ENCODE measurements at regions not wholly inside any gene's neighbourhood (a gene's known extent, or its start where the extent isn't known, plus 50 kb on each side); places are given as distances from the start of the nearest gene placed in this dataset.

DNA sequence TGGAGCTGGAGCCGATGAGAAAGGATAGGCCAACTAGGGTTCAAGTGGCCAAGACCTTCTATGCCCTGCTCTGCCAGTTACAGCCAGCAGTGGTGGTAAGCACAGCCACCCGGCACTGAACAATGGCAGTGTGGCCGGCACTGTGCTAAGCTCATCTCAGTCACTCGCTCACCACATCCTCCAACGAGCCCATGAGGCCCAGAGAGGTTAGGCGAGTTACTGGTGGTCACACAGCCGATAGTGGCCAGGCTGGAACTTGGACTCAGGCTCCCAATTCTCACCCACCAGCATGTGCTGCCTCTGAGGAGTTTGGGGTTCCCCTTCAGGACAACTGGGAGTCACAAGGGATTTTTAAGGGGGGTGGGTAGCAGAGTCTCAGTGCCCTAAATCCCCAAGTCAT, 66.4 kb downstream of the IGLL1 start:
- Histone ChIP-seq H3K4ac (ENCODE audit: low read depth, low read length) (no peak overlapping the region), H3K9ac (ENCODE audit: low read length) (no peak overlapping the region), H3K14ac (ENCODE audit: low read length) (no peak overlapping the region), H4K12ac (ENCODE audit: low read depth, low read length) (no peak overlapping the region), H4K91ac (ENCODE audit: low read depth, low read length) (peak overlapping the region; percentile 41), H2AK5ac (ENCODE audit: low read length) (peak overlapping the region; percentile 3), H2BK12ac (ENCODE audit: low read length) (peak overlapping the region; percentile 3), H3K79me2 (ENCODE audit: control insufficient read depth, insufficient read depth, low read length, poor library complexity) (no peaks in the 10 kb centered on the region), H3K79me1 (ENCODE audit: low read length) (peaks cover 8% of the 10 kb centered on the region), H3K36me3 (ENCODE audit: control insufficient read depth in 1 of 2, insufficient read depth in 2 of 2, low read length in 2 of 2) (no peaks in the 10 kb centered on the region), H3K4me1 (ENCODE audit: control insufficient read depth in 1 of 2, insufficient read depth in 2 of 2, low read length in 2 of 2) (peaks cover 22 to 27% of the 10 kb centered on the region in 2 experiments), H3K9me3 (ENCODE audit: insufficient read depth, low read depth, low read length) (no peaks in the 10 kb centered on the region), H3K23ac (ENCODE audit: low read length) (no peak overlapping the region), H3K4me3 (ENCODE audit: low read depth, low read length) (no peak overlapping the region), H2BK120ac (ENCODE audit: insufficient read depth, low read length, poor library complexity) (no peak overlapping the region), H2BK5ac (ENCODE audit: low read depth, low read length, poor library complexity) (no peak overlapping the region), H3K4me2 (ENCODE audit: low read length) (no peak overlapping the region), H2AFZ (ENCODE audit: insufficient read depth, low read length, poor library complexity) (no peak overlapping the region), H3K27ac (ENCODE audit: low read depth, low read length) (no peak overlapping the region), H4K8ac (ENCODE audit: low read depth, low read length) (no peak overlapping the region), H3K18ac (ENCODE audit: low read length) (no peak overlapping the region), H3K27me3 (ENCODE audit: insufficient read depth, low read length) (no peaks in the 10 kb centered on the region)
- no CpG with 5 or more reads among the region's 7 CpGs for WGBS (ENCODE audit: extremely low coverage, insufficient coverage, insufficient read length)
- DNase-seq = no peak

DNA sequence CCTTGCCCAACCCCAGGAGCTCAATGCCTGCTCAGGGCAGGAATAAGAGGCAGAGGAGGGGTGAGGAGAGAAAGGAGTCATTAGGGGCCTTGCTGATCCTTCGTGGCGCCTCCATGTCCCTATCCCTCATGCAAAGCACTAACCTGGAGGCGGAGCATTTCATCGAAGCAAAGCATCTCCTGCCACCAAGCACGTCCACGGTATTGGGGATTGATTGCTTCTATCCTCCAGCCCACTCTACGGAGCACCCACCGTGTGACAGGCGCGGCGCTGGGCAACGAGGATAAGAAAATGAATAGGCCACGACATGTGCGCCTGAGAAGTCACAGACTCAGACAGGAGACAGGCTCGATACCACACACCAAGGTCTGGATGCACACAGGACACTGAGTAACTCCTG, 67.0 kb downstream of the IGLL1 start:
- Histone ChIP-seq H3K79me2 (ENCODE audit: control insufficient read depth, insufficient read depth, low read length, poor library complexity) (no peaks in the 10 kb centered on the region), H3K18ac (ENCODE audit: low read length) (no peak overlapping the region), H2BK5ac (ENCODE audit: low read depth, low read length, poor library complexity) (no peak overlapping the region), H2BK12ac (ENCODE audit: low read length) (no peak overlapping the region), H3K14ac (ENCODE audit: low read length) (no peak overlapping the region), H3K27ac (ENCODE audit: low read depth, low read length) (no peak overlapping the region), H4K12ac (ENCODE audit: low read depth, low read length) (no peak overlapping the region), H3K9ac (ENCODE audit: low read length) (no peak overlapping the region), H3K4me2 (ENCODE audit: low read length) (no peak overlapping the region), H3K36me3 (ENCODE audit: control insufficient read depth in 1 of 2, insufficient read depth in 2 of 2, low read length in 2 of 2) (no peaks in the 10 kb centered on the region), H3K4ac (ENCODE audit: low read depth, low read length) (no peak overlapping the region), H4K91ac (ENCODE audit: low read depth, low read length) (no peak overlapping the region), H4K8ac (ENCODE audit: low read depth, low read length) (no peak overlapping the region), H3K4me1 (ENCODE audit: control insufficient read depth in 1 of 2, insufficient read depth in 2 of 2, low read length in 2 of 2) (peaks cover 16 to 21% of the 10 kb centered on the region in 2 experiments), H3K9me3 (ENCODE audit: insufficient read depth, low read depth, low read length) (no peaks in the 10 kb centered on the region), H3K4me3 (ENCODE audit: low read depth, low read length) (no peak overlapping the region), H2BK120ac (ENCODE audit: insufficient read depth, low read length, poor library complexity) (no peak overlapping the region), H3K79me1 (ENCODE audit: low read length) (peaks cover 2% of the 10 kb centered on the region), H2AK5ac (ENCODE audit: low read length) (no peak overlapping the region), H2AFZ (ENCODE audit: insufficient read depth, low read length, poor library complexity) (no peak overlapping the region), H3K23ac (ENCODE audit: low read length) (no peak overlapping the region), H3K27me3 (ENCODE audit: insufficient read depth, low read length) (no peaks in the 10 kb centered on the region)
- no CpG with 5 or more reads among the region's 15 CpGs for WGBS (ENCODE audit: extremely low coverage, insufficient coverage, insufficient read length)
- DNase-seq = no peak

DNA sequence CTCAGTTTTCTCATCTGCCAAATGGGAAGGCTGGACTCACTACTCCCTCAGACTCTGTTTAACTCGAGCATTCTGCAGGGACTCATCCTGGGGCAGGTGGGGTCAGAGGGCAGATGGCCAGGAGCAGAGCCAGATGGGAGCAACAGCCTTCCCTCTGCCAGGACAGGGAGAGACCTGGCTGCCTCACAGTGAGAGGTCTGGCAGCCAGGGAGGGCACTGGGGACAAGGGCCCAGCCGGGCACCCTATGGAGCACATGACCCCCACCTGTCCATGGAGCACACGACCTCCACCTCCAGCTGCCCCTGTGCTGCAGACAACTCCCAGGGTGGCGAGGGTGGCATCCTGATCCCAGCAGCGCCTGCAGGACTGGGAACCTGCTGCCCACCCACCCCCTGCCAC, 67.4 kb downstream of the IGLL1 start:
- Histone ChIP-seq H3K23ac (ENCODE audit: low read length) (no peak overlapping the region), H2BK5ac (ENCODE audit: low read depth, low read length, poor library complexity) (no peak overlapping the region), H3K27me3 (ENCODE audit: insufficient read depth, low read length) (no peaks in the 10 kb centered on the region), H3K4ac (ENCODE audit: low read depth, low read length) (no peak overlapping the region), H4K8ac (ENCODE audit: low read depth, low read length) (no peak overlapping the region), H2AFZ (ENCODE audit: insufficient read depth, low read length, poor library complexity) (no peak overlapping the region), H3K36me3 (ENCODE audit: control insufficient read depth in 1 of 2, insufficient read depth in 2 of 2, low read length in 2 of 2) (no peaks in the 10 kb centered on the region), H3K79me1 (ENCODE audit: low read length) (peaks cover 2% of the 10 kb centered on the region), H2AK5ac (ENCODE audit: low read length) (peak overlapping the region; percentile 10), H3K79me2 (ENCODE audit: control insufficient read depth, insufficient read depth, low read length, poor library complexity) (no peaks in the 10 kb centered on the region), H3K9me3 (ENCODE audit: insufficient read depth, low read depth, low read length) (no peaks in the 10 kb centered on the region), H4K91ac (ENCODE audit: low read depth, low read length) (no peak overlapping the region), H2BK120ac (ENCODE audit: insufficient read depth, low read length, poor library complexity) (no peak overlapping the region), H2BK12ac (ENCODE audit: low read length) (no peak overlapping the region), H3K18ac (ENCODE audit: low read length) (no peak overlapping the region), H3K14ac (ENCODE audit: low read length) (no peak overlapping the region), H4K12ac (ENCODE audit: low read depth, low read length) (no peak overlapping the region), H3K9ac (ENCODE audit: low read length) (no peak overlapping the region), H3K4me1 (ENCODE audit: control insufficient read depth in 1 of 2, insufficient read depth in 2 of 2, low read length in 2 of 2) (peaks cover 13 to 17% of the 10 kb centered on the region in 2 experiments), H3K4me3 (ENCODE audit: low read depth, low read length) (no peak overlapping the region), H3K27ac (ENCODE audit: low read depth, low read length) (no peak overlapping the region), H3K4me2 (ENCODE audit: low read length) (no peak overlapping the region)
- whole genome bisulfite sequencing (ENCODE audit: extremely low coverage, insufficient coverage, insufficient read length) = no CpG with 5 or more reads among the region's 5 CpGs
- DNase-seq = no peak

DNA sequence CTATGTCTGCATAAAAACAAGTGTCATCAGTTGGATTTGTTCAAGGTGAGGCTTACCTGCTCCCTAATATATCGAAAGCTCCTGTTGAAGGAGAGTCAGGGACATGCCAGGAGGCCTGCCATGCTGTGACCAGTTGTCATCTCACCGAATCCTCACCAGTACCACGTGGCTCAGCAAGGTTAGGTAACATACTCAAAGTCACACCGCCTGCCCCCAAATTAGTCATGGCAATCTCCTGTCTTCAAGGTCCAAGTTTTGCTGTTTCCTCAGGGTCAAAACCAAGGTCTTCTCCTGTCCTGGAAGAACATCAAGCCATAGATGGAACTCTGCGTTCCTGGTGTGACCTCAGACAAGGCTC, 67.8 kb downstream of the IGLL1 start:
- Histone ChIP-seq H3K79me2 (ENCODE audit: control insufficient read depth, insufficient read depth, low read length, poor library complexity) (no peaks in the 10 kb centered on the region), H4K91ac (ENCODE audit: low read depth, low read length) (no peak overlapping the region), H3K79me1 (ENCODE audit: low read length) (peaks cover 2% of the 10 kb centered on the region), H3K4me3 (ENCODE audit: low read depth, low read length) (no peak overlapping the region), H3K4me1 (ENCODE audit: control insufficient read depth in 1 of 2, insufficient read depth in 2 of 2, low read length in 2 of 2) (peaks cover 11 to 13% of the 10 kb centered on the region in 2 experiments), H3K9me3 (ENCODE audit: insufficient read depth, low read depth, low read length) (no peaks in the 10 kb centered on the region), H2AFZ (ENCODE audit: insufficient read depth, low read length, poor library complexity) (no peak overlapping the region), H4K12ac (ENCODE audit: low read depth, low read length) (no peak overlapping the region), H3K18ac (ENCODE audit: low read length) (no peak overlapping the region), H2AK5ac (ENCODE audit: low read length) (no peak overlapping the region), H3K27me3 (ENCODE audit: insufficient read depth, low read length) (no peaks in the 10 kb centered on the region), H3K14ac (ENCODE audit: low read length) (no peak overlapping the region), H3K27ac (ENCODE audit: low read depth, low read length) (no peak overlapping the region), H3K36me3 (ENCODE audit: control insufficient read depth in 1 of 2, insufficient read depth in 2 of 2, low read length in 2 of 2) (no peaks in the 10 kb centered on the region), H3K4ac (ENCODE audit: low read depth, low read length) (no peak overlapping the region), H4K8ac (ENCODE audit: low read depth, low read length) (no peak overlapping the region), H2BK5ac (ENCODE audit: low read depth, low read length, poor library complexity) (no peak overlapping the region), H3K4me2 (ENCODE audit: low read length) (no peak overlapping the region), H2BK12ac (ENCODE audit: low read length) (no peak overlapping the region), H3K9ac (ENCODE audit: low read length) (no peak overlapping the region), H3K23ac (ENCODE audit: low read length) (no peak overlapping the region), H2BK120ac (ENCODE audit: insufficient read depth, low read length, poor library complexity) (no peak overlapping the region)
- WGBS (ENCODE audit: extremely low coverage, insufficient coverage, insufficient read length) = no CpG with 5 or more reads among the region's 5 CpGs
- no peak for DNase-seq
